ENCODE measurements at regions not wholly inside any gene's neighbourhood (a gene's known extent, or its start where the extent isn't known, plus 50 kb on each side); places are given as distances from the start of the nearest gene placed in this dataset.

- no peak for TF ChIP-seq CTCF (conservative IDR thresholded peaks at IDR 0.05)
- no peak for TF ChIP-seq EZH2 (IDR thresholded peaks at IDR 0.05; ENCODE audit: low read depth)
Measured at GRCh38 chr18:46341986-46342525, 237.9 kb downstream of the HAUS1 start.
